ENCODE measurements at regions not wholly inside any gene's neighbourhood (a gene's known extent, or its start where the extent isn't known, plus 50 kb on each side); places are given as distances from the start of the nearest gene placed in this dataset.

- no peak for DNase-seq
Measured at GRCh38 chr10:31604096-31604495, 285.1 kb downstream of the ZEB1 start.

- no peak for DNase-seq
Measured at GRCh38 chr10:31603235-31604087, 284.4 kb downstream of the ZEB1 start.

GRCh38 chr10:31602541-31603234 lies 283.7 kb downstream of the ZEB1 start:
- no peak for DNase-seq

GRCh38 chr10:31601136-31601535 lies 282.1 kb downstream of the ZEB1 start:
- no peak for DNase-seq

GRCh38 chr10:31599626-31600504 lies 280.8 kb downstream of the ZEB1 start:
- DNase-seq = no peak

- no peak for DNase-seq
Measured at GRCh38 chr10:31596765-31597164, 277.7 kb downstream of the ZEB1 start.

- no peak for DNase-seq
Measured at GRCh38 chr10:31595992-31596391, 277.0 kb downstream of the ZEB1 start.

- no peak for DNase-seq
Measured at GRCh38 chr10:31594347-31594873, 275.4 kb downstream of the ZEB1 start.

GRCh38 chr10:31593124-31593523 lies 274.1 kb downstream of the ZEB1 start:
- no peak for DNase-seq

- DNase-seq = no peak
Measured at GRCh38 chr10:31591569-31591968, 272.6 kb downstream of the ZEB1 start.

- no peak for DNase-seq
Measured at GRCh38 chr10:31590023-31590800, 271.2 kb downstream of the ZEB1 start.

- no peak for DNase-seq
Measured at GRCh38 chr10:31587691-31588090, 268.7 kb downstream of the ZEB1 start.

- no peak for DNase-seq
Measured at GRCh38 chr10:31586723-31587638, 268.0 kb downstream of the ZEB1 start.

GRCh38 chr10:31584876-31585275 lies 265.9 kb downstream of the ZEB1 start:
- DNase-seq = no peak

GRCh38 chr10:31584098-31584631 lies 265.1 kb downstream of the ZEB1 start:
- DNase-seq = no peak

- no peak for DNase-seq
Measured at GRCh38 chr10:31583293-31583692, 264.3 kb downstream of the ZEB1 start.

- no peak for DNase-seq
Measured at GRCh38 chr10:31582365-31583052, 263.5 kb downstream of the ZEB1 start.

- no peak for DNase-seq
Measured at GRCh38 chr10:31581741-31582323, 262.8 kb downstream of the ZEB1 start.

- no peak for DNase-seq
Measured at GRCh38 chr10:31580646-31581045, 261.6 kb downstream of the ZEB1 start.
